ENCODE measurements at regions not wholly inside any gene's neighbourhood (a gene's known extent, or its start where the extent isn't known, plus 50 kb on each side); places are given as distances from the start of the nearest gene placed in this dataset.
A peak's percentile ranks its signal among the peaks of the same experiment; 100 is the strongest.

DNA sequence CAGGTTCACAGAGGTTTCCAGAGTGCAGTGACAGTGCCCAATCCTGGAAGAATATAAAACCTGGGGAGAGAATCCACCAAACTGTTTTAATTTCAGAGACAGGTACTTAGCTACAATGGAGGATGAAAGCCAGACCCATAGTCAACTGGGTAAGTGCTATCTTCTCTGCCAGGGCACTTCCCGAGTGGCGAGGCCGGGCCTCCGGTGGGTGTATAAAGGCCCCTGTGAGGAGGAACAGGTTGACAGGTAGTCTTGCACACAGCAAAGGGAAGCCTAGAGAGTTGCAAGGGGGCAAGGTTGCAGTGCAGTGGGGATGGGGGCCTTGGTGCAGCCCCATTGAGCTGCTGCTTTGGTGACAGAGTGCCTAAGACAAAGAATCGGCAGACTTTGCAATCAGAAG, 130.7 kb downstream of the SLC38A6 start:
- H3K36me3 ChIP-seq: no peaks in the 10 kb centered on the region
- WGBS: 94% methylated on average over 5 of the region's 5 CpGs
- no peak overlapping the region for H3K27ac ChIP-seq (replicated peaks in 1 of 4)
- peaks cover 0 to 10% (median 3%) of the 10 kb centered on the region in 4 donors for H3K9me3 ChIP-seq
- TF ChIP-seq EP300 (IDR thresholded peaks at IDR 0.05): no peak
- no peak for TF ChIP-seq POLR2AphosphoS5 (IDR thresholded peaks at IDR 0.05)
- TF ChIP-seq POLR2A (IDR thresholded peaks at IDR 0.05; ENCODE audit: low read depth): no peak
- TF ChIP-seq, protein P1, sequence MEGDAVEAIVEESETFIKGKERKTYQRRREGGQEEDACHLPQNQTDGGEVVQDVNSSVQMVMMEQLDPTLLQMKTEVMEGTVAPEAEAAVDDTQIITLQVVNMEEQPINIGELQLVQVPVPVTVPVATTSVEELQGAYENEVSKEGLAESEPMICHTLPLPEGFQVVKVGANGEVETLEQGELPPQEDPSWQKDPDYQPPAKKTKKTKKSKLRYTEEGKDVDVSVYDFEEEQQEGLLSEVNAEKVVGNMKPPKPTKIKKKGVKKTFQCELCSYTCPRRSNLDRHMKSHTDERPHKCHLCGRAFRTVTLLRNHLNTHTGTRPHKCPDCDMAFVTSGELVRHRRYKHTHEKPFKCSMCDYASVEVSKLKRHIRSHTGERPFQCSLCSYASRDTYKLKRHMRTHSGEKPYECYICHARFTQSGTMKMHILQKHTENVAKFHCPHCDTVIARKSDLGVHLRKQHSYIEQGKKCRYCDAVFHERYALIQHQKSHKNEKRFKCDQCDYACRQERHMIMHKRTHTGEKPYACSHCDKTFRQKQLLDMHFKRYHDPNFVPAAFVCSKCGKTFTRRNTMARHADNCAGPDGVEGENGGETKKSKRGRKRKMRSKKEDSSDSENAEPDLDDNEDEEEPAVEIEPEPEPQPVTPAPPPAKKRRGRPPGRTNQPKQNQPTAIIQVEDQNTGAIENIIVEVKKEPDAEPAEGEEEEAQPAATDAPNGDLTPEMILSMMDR (IDR thresholded peaks at IDR 0.05): no peak
- H3K27me3 ChIP-seq: no peaks in the 10 kb centered on the region
- H3K4me3 ChIP-seq: no peak overlapping the region
- H3K4me1 ChIP-seq: peaks cover 14 to 31% (median 18%) of the 10 kb centered on the region in 4 donors
- intact Hi-C loops (cut with DNase I): no loop called here
- no peak for DNase-seq (ENCODE audit: extremely low spot score)

DNA sequence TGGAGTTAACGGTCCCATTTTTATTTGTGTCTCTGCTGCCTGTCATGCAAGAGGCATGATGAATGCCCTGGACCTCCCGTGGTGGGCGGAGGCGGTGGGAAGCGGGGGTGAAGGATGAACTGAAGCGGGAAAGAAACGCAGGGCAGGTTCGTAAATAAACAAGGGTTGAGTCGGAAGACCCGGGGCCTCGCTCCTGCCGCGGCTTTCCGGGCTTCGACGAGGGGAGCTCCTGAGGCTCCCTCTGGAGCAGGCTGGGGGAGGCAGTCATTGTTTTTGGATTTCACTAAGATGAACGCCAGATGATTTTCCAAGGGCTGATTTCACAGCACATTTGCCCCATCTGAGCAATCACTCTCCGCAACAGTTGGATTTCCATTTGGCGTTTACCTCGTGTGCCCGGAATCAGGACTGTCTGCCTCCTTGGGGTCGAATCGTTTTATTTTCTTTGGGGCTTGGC, 130.2 kb downstream of the SLC38A6 start:
- no peak for DNase-seq (ENCODE audit: extremely low spot score)
- Histone ChIP-seq H3K4me1 (peaks cover 14 to 35% (median 19%) of the 10 kb centered on the region in 4 donors), H3K9me3 (peaks cover 0 to 10% (median 3%) of the 10 kb centered on the region in 4 donors), H3K4me3 (no peak overlapping the region), H3K27ac (replicated peaks in 1 of 4) (no peak overlapping the region), H3K27me3 (no peaks in the 10 kb centered on the region), H3K36me3 (no peaks in the 10 kb centered on the region)
- WGBS: 42% methylated on average over 23 of the region's 23 CpGs
- intact Hi-C loops (cut with DNase I): no loop called here
- TF ChIP-seq POLR2A (IDR thresholded peaks at IDR 0.05; ENCODE audit: low read depth) (no peak), POLR2AphosphoS5 (IDR thresholded peaks at IDR 0.05) (no peak), EP300 (IDR thresholded peaks at IDR 0.05) (no peak)
- TF ChIP-seq, protein P1 (IDR thresholded peaks at IDR 0.05): no peak

DNA sequence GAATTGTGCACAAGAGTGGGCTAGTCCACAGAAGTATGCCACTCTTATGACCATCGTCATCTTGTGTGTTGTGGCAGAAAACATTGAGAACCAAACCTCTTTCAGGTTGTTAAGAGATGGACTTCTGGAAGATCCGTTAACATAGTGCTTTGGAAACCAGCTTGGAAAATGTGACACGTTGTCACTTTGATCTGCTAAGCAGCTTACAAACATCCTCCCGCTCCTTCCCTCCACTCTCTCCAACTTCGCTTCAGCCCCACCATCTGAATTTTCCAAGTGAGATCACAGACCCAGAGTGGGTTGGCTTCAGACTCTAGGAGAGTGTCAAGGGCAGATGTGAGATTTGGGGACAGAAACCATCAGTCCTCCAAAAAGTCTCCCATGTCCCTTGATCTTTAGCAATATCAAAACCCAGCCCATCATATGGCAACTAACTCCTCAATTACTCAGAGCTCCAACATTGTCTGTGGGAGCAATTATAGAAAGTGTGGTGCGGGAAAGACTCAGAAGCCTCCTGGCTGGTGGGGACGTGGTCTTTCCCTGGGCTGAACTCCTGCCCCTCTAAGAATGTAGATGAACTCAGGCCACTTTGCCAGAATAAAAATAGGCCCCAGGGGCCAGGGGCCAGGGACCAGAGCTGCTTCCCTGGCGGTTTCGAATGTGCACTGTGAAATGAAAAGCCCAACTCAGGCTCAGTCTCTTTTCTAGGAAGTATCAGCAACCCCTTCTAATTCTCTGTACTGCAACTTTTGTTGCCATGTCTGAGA, 129.5 kb downstream of the SLC38A6 start:
- intact Hi-C loops (cut with DNase I): no loop called here
- Histone ChIP-seq H3K36me3 (no peaks in the 10 kb centered on the region), H3K9me3 (peaks cover 0 to 10% (median 3%) of the 10 kb centered on the region in 4 donors), H3K4me1 (peaks cover 14 to 35% (median 19%) of the 10 kb centered on the region in 4 donors), H3K27ac (replicated peaks in 1 of 4) (no peak overlapping the region), H3K4me3 (no peak overlapping the region), H3K27me3 (no peaks in the 10 kb centered on the region)
- TF ChIP-seq POLR2A (IDR thresholded peaks at IDR 0.05; ENCODE audit: low read depth) (no peak), POLR2AphosphoS5 (IDR thresholded peaks at IDR 0.05) (no peak), EP300 (IDR thresholded peaks at IDR 0.05) (no peak)
- TF ChIP-seq, protein P1 (IDR thresholded peaks at IDR 0.05): no peak
- DNase-seq (ENCODE audit: extremely low spot score): peak; percentile 60
- 79% methylated on average over 9 of the region's 9 CpGs for WGBS

DNA sequence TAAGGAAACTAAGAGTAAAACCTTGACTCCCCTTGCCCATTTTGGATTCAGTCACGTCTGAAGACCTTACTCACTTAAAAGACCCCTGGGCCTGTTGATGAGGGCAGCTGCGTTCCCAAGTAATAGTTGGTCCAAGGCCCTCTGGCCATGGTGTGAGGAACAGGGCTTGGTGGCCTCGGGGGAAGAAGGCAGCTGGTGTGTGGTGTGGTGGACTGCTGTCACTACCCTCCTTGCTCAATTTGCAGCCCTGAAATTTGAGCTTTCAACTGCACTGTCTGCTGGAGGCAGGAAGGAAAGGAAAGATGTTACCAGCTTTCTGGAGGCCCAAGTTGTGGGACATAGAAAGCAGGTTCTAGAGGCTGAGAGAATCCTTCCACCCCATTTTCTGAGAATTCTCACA, 128.2 kb downstream of the SLC38A6 start:
- DNase-seq (ENCODE audit: extremely low spot score): no peak
- Histone ChIP-seq H3K4me3 (no peak overlapping the region), H3K9me3 (peaks cover 0 to 8% (median 2%) of the 10 kb centered on the region in 4 donors), H3K36me3 (no peaks in the 10 kb centered on the region), H3K27ac (replicated peaks in 1 of 4) (no peak overlapping the region), H3K4me1 (peaks cover 15 to 38% (median 25%) of the 10 kb centered on the region in 4 donors), H3K27me3 (no peaks in the 10 kb centered on the region)
- intact Hi-C loops (cut with DNase I): no loop called here
- TF ChIP-seq, protein P1 (IDR thresholded peaks at IDR 0.05): no peak
- no peak for TF ChIP-seq EP300 (IDR thresholded peaks at IDR 0.05)
- no peak for TF ChIP-seq POLR2AphosphoS5 (IDR thresholded peaks at IDR 0.05)
- no peak for TF ChIP-seq POLR2A (IDR thresholded peaks at IDR 0.05; ENCODE audit: low read depth)
- 62% methylated on average over 3 of the region's 3 CpGs for WGBS
